ENCODE measurements at regions not wholly inside any gene's neighbourhood (a gene's known extent, or its start where the extent isn't known, plus 50 kb on each side); places are given as distances from the start of the nearest gene placed in this dataset.
A peak's percentile ranks its signal among the peaks of the same experiment; 100 is the strongest.
"Not testable (repeated sequence)": the region's sequence is repeated elsewhere in the genome, so short reads cannot be mapped to it uniquely, and the experiment has no call there.

- no peak for DNase-seq
Observed at GRCh38 chr1:192907545-192908243, 98.9 kb downstream of the RGS2 start.

- DNase-seq = not testable (repeated sequence)
Observed at GRCh38 chr1:192911896-192912656, 103.2 kb downstream of the RGS2 start.

- no peak for DNase-seq
Observed at GRCh38 chr1:192913683-192914082, 104.8 kb downstream of the RGS2 start.

GRCh38 chr1:192914092-192914491 lies 105.3 kb downstream of the RGS2 start:
- no peak for DNase-seq

GRCh38 chr1:192914696-192915095 lies 105.9 kb downstream of the RGS2 start:
- DNase-seq = no peak

- DNase-seq = no peak
Observed at GRCh38 chr1:192916021-192916420, 107.2 kb downstream of the RGS2 start.

GRCh38 chr1:192918259-192918658 lies 109.4 kb downstream of the RGS2 start:
- no peak for DNase-seq

- DNase-seq = no peak
Observed at GRCh38 chr1:192920412-192920811, 111.6 kb downstream of the RGS2 start.

- DNase-seq = no peak
Observed at GRCh38 chr1:192925609-192926008, 116.8 kb downstream of the RGS2 start.

- DNase-seq = no peak
Observed at GRCh38 chr1:192926736-192927135, 117.9 kb downstream of the RGS2 start.

- DNase-seq = no peak
Observed at GRCh38 chr1:192927496-192927895, 118.7 kb downstream of the RGS2 start.

- DNase-seq = no peak
Observed at GRCh38 chr1:192929597-192929996, 120.8 kb downstream of the RGS2 start.

- DNase-seq = peak; percentile 23
Observed at GRCh38 chr1:192933744-192934143, 124.9 kb downstream of the RGS2 start.

- peak; percentile 67 for DNase-seq
Observed at GRCh38 chr1:192936313-192937018, 122.7 kb downstream of the UCHL5 start.

GRCh38 chr1:192937128-192937527 lies 122.0 kb downstream of the UCHL5 start:
- DNase-seq = no peak

GRCh38 chr1:192939440-192939839 lies 119.7 kb downstream of the UCHL5 start:
- no peak for DNase-seq

GRCh38 chr1:192940658-192941057 lies 118.5 kb downstream of the UCHL5 start:
- no peak for DNase-seq

GRCh38 chr1:192941722-192942411 lies 117.3 kb downstream of the UCHL5 start:
- no peak for DNase-seq

GRCh38 chr1:192943108-192943507 lies 116.1 kb downstream of the UCHL5 start:
- DNase-seq = no peak

- no peak for DNase-seq
Observed at GRCh38 chr1:192943522-192943921, 115.6 kb downstream of the UCHL5 start.

GRCh38 chr1:192945390-192946130 lies 113.6 kb downstream of the UCHL5 start:
- DNase-seq = no peak

GRCh38 chr1:192949783-192950182 lies 109.4 kb downstream of the UCHL5 start:
- no peak for DNase-seq

Measured in activated CD4-positive, alpha-beta T cell treated with anti-CD3 and anti-CD28 coated beads, Interleukin-2, Interleukin-6, amounts not matched to agents 100 ng/mL and 50 ng/mL, durations not matched to agents 16 hours and 8 hours (primary cell).